ENCODE measurements at regions not wholly inside any gene's neighbourhood (a gene's known extent, or its start where the extent isn't known, plus 50 kb on each side); places are given as distances from the start of the nearest gene placed in this dataset.

- DNase-seq: no peak
These were observed 153.0 kb downstream of the IRX2 start for GRCh38 chr5:2598503-2598902.

- no peak for DNase-seq
These were observed 156.8 kb downstream of the IRX2 start for GRCh38 chr5:2594701-2595100.

- no peak for DNase-seq
These were observed 158.7 kb downstream of the IRX2 start for GRCh38 chr5:2592766-2593165.

GRCh38 chr5:2591777-2592453 is 159.6 kb downstream of the IRX2 start:
- DNase-seq: no peak

DNA sequence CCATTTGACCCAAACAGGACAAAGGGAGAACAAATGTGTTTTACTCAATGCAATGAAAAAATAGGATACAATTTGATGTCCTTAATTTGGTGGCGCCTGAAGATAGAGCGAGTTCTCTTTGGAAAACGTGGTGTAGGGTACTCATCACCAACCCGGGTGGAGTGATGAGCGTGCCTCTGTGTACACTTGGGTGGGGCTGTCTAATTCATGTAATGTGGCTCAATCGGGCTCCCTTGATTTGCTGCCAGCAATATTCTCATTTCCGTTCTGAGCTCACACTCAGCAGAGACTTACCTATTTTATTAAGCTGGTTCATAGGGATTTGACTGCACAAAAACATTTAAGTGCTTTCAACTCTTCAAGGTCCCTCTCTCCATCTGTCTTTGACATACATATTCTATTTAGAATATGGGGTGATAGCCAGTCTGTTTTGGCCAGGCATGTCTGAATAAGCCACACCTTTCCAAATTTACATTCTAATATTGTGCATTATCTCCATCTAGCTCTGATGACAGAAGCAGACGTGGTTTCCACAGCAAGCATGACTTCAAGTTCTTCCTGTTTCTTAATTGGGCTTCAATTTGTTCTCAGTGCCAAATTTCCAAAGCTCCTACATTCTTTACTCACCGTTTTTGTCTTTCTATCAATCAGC is 162.5 kb downstream of the IRX2 start:
- no peak for DNase-seq

GRCh38 chr5:2587189-2588031 is 164.1 kb downstream of the IRX2 start:
- DNase-seq: no peak

DNA sequence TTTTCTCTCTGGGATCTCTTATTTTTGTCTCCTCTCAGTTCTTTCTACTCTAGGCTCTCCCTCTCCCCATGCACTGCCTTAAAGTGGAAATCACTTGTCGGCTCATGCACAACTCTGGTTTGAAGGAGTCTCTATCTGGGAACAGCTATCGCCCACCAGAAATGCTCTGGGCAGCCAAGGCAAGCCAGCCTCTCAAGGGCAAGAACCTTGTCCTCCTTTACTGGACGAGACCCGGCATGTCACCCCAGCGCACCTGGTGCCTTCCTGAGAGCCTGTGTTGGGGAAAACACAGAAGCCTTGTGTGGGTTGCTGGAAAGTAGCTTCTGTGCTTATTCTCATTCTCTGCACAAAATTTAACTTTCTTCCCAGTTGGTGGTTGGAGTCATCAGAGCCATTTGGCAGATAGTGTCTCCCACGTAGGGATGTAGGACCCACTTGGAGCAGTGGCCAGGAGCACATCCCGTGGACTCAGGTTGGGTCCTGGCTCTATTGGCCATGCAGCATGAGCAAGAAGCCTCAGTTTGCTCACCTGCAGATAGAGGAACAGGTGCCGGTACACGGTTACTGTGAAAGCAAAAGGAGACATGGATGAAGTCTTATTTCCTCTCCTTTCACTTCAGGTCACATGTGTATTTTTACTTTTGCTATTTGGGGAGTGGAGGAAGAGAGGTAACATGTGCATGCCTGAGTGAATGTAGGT is 165.3 kb downstream of the IRX2 start:
- no peak for DNase-seq

DNA sequence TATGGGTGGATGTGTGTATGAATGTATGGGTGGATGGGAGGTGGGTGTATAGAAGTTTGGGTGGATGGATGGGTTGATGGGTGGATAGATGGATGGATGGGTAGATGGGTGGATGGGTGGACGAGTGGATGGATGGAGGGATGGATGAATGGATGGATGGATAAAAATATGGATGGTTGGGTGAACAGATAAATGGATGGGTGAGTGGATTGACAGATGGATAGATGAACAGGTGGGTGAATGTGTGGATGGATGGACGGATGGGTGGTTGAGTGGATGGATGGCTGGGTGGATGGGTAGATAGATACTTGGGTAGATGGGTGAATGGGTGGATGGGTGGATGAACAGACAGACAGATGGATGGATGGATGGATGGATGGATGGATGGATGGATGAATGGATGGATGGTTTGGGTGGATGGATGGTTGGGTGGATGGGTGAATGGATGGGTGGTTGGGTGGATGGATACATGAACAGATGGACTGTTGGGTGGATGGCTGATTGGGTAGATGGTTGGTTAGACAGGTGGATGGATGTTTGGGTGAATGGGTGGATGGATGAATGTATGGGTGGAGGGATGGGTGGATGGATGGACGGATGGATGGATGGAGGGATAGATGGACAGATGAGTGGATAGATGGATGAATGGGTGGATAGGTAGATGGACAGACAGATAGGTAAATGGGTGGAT is 166.8 kb downstream of the IRX2 start:
- no peak for DNase-seq

GRCh38 chr5:2582507-2582906 is 169.0 kb downstream of the IRX2 start:
- no peak for DNase-seq

DNA sequence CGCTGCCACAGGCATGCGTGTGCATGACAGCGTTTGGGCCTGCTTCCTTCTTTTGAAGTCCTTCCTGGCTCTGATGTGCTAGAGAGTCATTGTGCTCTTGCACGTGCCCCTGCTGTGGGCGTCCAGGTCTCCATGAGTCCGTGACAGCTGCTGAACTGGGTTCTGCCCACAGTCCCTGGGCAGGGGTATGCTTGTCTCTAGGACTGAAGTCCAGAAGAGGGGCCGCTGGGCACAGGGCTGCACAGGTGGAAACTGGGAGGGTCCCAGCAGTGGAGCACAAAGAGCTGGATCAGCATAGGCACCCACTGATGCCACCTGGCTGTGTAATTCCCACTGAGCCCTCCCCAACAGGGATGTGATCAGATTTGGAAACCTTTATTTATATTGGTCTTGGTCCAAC is 169.4 kb downstream of the IRX2 start:
- no peak for DNase-seq

DNA sequence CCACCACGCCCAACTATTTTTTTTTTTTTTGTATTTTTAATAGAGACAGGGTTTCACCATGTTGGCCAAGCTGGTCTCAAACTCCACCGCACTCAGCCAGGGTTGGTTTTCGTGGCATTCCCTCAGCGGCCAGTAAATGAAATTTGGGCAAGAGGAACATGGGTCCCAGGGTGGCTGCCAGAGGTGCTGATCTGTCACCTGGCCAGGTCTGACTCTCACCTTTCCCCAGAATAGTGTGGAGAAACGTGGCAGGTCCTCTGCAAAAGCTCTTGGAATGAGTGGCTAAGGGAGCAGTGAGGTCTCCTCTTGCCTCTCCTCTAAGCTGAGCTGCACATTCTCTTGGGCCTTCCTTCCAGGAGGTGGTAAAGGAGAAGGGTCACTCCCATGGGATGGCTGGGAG is 170.1 kb downstream of the IRX2 start:
- DNase-seq: no peak

DNA sequence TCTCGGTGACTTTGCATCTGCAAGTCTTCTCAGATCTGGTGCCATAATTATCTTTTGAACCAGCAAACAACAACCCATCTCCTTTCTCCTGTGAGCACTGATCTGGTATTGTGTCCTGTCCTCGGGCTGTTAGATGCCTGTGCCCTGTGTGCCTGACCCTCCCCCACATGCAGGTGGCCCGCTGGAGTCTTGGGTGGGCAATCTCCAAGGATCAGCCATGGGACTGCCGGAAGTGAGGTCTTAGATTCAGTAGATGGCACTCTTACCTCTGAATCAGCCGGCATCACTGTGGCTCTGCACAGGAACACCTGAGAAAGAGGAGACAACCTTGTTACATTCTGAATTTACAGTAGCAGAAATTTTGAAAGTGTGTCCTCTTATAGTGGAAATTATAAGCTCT is 172.4 kb downstream of the IRX2 start:
- DNase-seq: no peak

DNA sequence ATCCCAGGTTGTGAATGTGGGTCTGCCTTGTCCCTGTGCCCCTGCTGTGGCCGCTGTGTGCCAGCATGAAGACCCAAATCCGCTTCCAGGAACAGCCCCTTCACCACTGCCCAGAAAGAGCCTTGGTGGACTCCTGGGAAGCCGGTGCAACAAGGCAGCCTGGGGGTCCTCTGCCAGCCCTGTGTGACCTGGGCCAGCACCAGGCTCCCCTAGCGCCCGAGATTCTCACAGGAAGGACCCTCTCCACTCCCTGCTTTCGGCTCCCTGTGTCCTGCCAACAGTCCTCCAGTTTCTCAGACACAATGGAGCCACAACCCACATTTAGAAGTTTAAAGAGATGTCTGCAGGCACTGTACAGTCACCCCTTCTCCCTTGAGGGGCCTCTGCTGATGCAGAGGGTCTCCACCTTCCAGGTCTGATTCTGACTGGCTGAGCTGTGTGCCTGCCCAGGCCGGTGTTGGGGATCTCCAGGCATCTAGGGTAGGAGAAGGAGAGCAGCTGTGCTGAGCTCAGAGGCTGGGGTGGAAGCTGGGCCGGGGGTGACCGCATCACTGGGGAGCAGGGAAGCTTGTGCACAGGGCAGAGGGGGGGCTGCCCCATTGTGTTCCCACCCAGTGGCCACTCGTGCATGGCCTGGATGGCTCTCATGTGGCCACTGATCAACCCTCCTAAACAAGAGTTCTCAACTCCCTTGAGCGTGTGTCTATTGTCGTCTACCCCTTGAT is 174.0 kb downstream of the IRX2 start:
- no peak for DNase-seq

- no peak for DNase-seq
These were observed 174.7 kb downstream of the IRX2 start for GRCh38 chr5:2576823-2577222.

- no peak for DNase-seq
These were observed 175.6 kb downstream of the IRX2 start for GRCh38 chr5:2575871-2576270.

- DNase-seq: no peak
These were observed 176.2 kb downstream of the IRX2 start for GRCh38 chr5:2575292-2575691.

DNA sequence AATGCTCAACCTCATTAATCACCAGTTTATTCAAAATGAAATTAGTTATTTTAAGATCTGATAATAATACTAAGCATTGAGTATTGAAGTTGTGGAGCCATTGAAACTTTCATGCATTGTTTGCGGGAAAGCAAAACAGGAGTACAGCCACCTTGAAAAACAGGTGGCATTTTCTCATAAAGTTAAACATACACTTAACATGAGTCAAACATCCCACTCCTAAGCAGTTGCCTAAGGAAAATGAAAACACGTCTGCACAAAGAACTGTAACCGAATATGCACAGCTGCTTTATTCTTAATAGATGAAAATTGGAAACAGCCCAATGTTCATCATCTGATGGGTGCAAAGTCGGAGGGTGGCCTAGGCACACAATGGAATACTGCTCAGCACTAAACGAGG is 177.3 kb downstream of the IRX2 start:
- no peak for DNase-seq

DNA sequence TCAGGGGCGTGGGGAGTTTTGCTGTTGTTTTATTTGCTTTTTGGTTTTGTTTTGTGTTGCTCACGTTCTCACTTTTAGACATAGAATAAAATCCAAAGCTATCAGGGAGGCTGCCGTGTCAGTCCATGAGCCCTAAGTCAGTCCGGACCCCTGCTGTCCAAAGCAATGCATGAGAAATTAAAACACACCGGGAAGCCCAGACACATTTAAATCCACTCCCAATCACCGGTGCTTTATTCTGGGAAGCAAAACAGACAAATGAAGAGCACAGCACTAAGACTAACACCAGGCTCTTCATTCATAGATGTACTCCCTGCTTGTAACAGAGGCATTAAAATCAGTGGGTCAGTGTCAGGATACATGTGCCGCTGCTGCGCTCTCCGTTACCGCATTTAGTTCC is 180.9 kb downstream of the IRX2 start:
- no peak for DNase-seq

DNA sequence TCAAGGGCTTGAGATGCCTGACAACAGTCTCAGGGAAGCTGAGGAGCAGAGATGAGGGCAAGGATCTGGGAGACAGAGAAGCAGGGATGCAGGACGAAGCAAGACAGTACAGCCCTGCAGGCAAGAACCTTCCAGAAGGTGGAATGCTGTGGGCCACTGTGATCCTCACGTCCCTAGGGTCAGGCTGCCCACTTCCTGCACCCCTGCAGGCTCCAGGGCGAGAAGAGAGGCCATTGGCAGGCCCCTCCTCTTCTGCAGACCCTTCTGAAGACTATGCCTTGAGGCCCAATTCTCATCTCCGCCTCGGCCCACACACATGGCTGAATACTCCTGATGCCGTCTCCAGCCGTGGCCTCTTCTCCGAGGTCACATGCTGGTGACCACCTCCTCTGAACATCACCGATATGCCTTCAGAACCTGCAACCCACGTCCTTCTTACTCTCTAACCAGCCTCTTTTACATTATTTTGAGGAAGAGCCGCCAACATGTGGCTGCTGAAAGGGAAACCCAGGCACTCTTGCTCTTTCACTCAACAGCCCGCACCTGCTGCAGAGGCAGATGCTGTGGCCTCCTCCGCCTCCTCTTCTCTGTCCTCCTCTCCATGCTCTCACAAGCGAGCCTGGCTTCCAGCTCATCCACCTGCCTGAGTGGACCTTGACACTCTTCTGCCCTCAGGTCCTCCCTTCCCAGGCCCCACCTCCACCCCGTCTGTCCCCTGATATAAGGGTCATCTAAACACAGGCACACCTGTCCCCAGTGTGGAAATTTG is 181.5 kb downstream of the IRX2 start:
- no peak for DNase-seq

- no peak for DNase-seq
These were observed 182.3 kb downstream of the IRX2 start for GRCh38 chr5:2569176-2569575.

- no peak for DNase-seq
These were observed 185.2 kb downstream of the IRX2 start for GRCh38 chr5:2566284-2566683.

Measured in activated CD4-positive, CD25-positive, alpha-beta regulatory T cell treated with anti-CD3 and anti-CD28 coated beads, Interleukin-2, amount 50 U/mL, for 72 hours (primary cell).